ENCODE measurements at regions not wholly inside any gene's neighbourhood (a gene's known extent, or its start where the extent isn't known, plus 50 kb on each side); places are given as distances from the start of the nearest gene placed in this dataset.

GRCh38 chr6:126535138-126535537 lies 195.2 kb downstream of the CENPW start:
- TF ChIP-seq, protein P1, sequence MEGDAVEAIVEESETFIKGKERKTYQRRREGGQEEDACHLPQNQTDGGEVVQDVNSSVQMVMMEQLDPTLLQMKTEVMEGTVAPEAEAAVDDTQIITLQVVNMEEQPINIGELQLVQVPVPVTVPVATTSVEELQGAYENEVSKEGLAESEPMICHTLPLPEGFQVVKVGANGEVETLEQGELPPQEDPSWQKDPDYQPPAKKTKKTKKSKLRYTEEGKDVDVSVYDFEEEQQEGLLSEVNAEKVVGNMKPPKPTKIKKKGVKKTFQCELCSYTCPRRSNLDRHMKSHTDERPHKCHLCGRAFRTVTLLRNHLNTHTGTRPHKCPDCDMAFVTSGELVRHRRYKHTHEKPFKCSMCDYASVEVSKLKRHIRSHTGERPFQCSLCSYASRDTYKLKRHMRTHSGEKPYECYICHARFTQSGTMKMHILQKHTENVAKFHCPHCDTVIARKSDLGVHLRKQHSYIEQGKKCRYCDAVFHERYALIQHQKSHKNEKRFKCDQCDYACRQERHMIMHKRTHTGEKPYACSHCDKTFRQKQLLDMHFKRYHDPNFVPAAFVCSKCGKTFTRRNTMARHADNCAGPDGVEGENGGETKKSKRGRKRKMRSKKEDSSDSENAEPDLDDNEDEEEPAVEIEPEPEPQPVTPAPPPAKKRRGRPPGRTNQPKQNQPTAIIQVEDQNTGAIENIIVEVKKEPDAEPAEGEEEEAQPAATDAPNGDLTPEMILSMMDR (IDR thresholded peaks at IDR 0.05), result no peak
- no peak for TF ChIP-seq POLR2A (IDR thresholded peaks at IDR 0.05)
